C4-2B (cell line): ENCODE measurements at regions not wholly inside any gene's neighbourhood (a gene's known extent, or its start where the extent isn't known, plus 50 kb on each side); places are given as distances from the start of the nearest gene placed in this dataset.

Experiments used
- H3K27ac ChIP-seq: fragments of 450-650 bp; 2 replicates; pipeline ENCODE4 v1.5.1; 2017
- CTCF ChIP-seq: fragments of 450-650 bp; conservative IDR thresholded peaks from 2 replicates; pipeline ENCODE4 v1.5.1; 2017; ENCODE audit warnings: mild to moderate bottlenecking
- ZFX ChIP-seq: fragments of 450-650 bp; IDR thresholded peaks from 2 replicates; pipeline ENCODE4 v1.6.1; 2017

GRCh38 chr2:48066000-48066399, 159.7 kb upstream of the FBXO11 start:
- TF ChIP-seq ZFX (no peak), CTCF (no peak)
- H3K27ac ChIP-seq, result no peak overlapping the region

- H3K27ac ChIP-seq, result no peak overlapping the region
- TF ChIP-seq ZFX (no peak), CTCF (no peak)
Measured at GRCh38 chr2:48069769-48070168, 163.5 kb upstream of the FBXO11 start.

DNA sequence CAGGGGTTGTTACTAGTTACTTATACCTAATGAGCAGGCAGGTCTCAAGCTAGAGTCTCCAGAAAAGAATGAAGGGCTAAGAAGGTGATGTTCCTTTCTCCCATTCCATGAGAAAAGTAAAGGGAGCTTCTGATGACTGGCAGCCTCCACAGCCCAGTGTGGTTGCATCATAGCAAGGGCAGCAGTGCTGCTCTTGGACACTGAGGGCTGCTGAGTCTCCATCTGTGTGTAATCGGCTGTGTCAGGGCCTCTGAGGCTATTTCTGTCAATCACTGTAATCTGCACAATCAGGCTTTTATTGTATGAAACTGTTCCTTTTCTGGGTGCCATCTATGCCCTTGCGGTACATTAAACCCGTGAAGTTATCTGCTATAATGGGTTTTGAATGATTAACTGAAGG, 164.1 kb upstream of the FBXO11 start:
- no peak overlapping the region for H3K27ac ChIP-seq
- TF ChIP-seq ZFX, result no peak
- TF ChIP-seq CTCF, result no peak

GRCh38 chr2:48072583-48072982, 166.3 kb upstream of the FBXO11 start:
- no peak for TF ChIP-seq CTCF
- no peak overlapping the region for H3K27ac ChIP-seq

GRCh38 chr2:48075631-48076030, 169.3 kb upstream of the FBXO11 start:
- no peak overlapping the region for H3K27ac ChIP-seq
- no peak for TF ChIP-seq ZFX

DNA sequence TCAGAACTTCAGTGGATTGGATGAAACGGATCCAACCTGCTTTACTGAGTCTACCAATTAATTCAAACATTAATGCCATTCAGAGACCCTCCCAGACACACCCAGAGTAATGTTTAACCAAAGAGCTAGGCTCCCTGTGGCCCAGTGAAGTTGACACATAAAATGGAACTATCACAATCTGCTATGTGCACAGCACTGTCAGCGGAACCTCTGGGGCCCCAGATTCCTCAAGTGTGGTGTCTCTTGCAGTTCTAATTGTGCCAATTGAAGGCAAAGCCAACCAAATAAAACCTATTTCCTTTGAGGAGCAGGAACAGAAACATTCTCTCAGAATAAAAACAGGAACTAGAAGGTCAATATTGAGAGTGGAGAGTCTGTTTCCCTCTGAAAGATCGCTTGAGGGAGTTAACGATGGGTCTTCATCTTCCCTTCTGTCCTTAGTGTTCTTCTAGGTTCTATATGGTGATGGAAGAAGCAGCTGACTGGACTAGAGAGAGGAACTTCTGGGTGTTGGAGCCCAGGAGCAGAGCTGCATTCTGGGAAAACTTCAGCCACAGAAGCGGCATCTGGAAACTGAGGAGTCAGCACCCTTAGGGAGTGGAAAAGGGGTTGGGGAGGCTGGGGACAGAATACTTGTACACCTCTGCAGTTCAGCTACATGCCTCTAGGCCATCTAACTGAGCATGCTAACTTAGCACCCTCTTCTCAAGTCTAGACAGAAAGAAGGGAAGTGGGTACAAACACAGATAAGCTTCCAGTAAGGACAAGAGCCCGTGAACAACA, 174.4 kb upstream of the FBXO11 start:
- no peak for TF ChIP-seq ZFX
- H3K27ac ChIP-seq, result no peak overlapping the region

- no peak for TF ChIP-seq ZFX
- no peak for TF ChIP-seq CTCF
- no peak overlapping the region for H3K27ac ChIP-seq
Measured at GRCh38 chr2:48081317-48081628, 175.0 kb upstream of the FBXO11 start.

DNA sequence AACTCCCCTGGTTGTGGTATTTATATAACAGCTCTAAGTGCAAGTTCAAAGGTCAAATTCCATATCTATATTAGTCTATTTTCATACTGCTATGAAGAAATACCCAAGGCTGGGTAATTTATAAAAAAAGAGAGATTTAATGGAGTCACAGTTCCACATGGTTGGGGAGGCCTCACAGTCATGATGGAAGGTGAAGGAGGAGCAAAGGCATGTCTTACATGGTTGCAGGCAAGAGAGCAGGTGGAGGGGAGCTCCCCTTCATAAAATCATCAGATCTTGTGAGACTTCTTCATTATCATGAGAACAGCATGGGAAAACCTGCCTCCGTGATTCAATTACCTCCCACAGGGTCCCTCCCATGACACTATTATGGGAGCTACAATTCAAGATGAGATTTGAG, 179.6 kb upstream of the FBXO11 start:
- H3K27ac ChIP-seq, result no peak overlapping the region
- TF ChIP-seq ZFX, result no peak
- TF ChIP-seq CTCF, result no peak

DNA sequence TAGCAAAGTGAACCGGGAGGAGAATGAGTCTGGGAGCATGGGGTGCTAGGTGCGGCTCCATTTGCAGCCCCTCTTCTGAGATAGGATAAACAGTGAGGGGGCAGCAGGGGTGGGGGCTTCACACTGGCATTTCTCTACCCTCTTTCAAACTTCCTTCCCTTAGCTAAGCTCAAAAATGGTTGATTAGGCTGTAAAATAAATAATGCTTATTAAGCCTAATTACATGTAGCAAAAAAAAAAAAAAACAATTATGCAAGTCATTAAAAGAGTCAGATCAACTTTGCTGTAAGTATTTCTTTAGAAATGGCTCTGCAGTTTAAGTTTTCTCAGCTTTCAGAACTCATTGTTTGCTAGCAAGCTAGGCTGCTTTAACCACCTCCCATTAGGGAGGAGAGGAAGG, 182.7 kb upstream of the FBXO11 start:
- H3K27ac ChIP-seq, result no peak overlapping the region
- TF ChIP-seq ZFX (no peak), CTCF (no peak)
